ENCODE measurements at regions not wholly inside any gene's neighbourhood (a gene's known extent, or its start where the extent isn't known, plus 50 kb on each side); places are given as distances from the start of the nearest gene placed in this dataset.

DNA sequence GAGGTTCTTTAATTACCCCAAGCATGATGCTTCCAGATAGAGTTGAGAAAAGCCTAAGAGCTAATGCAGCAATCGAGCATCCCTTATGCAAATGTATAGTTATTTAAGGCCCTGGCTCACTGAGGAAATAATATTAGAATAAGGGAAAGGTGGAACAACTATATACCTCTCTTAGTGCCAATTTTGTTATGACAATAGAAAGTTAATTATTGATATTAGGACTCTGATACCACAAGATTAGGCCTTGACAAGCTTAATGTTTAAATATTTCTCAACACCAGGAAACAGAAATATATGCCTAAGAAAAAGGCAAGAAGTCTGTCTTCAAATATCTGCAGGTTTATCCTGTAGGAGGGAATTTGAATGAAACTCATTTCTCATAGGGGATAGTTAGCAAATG, 371.0 kb downstream of the PRELID2 start:
- in situ Hi-C loops (cut with HindIII; ENCODE audit: low pct_unique_long_range_greater_than_20kb, low sequenced_read_pairs) (no loop called here), intact Hi-C loops (cut with micrococcal nuclease; ENCODE audit: unreplicated experiment) (no loop called here)
- Histone ChIP-seq H3K27me3 (ENCODE audit: control insufficient read depth, insufficient read depth, low read length) (no peaks in the 10 kb centered on the region), H3K36me3 (ENCODE audit: control insufficient read depth, insufficient read depth, low read length) (no peaks in the 10 kb centered on the region), H3K9me3 (ENCODE audit: control insufficient read depth, insufficient read depth, low read depth, low read length) (no peaks in the 10 kb centered on the region), H3K4me3 (ENCODE audit: low read depth in 2 of 2, low read length in 2 of 2) (no peak overlapping the region), H3K27ac (ENCODE audit: low read length) (no peak overlapping the region), H3K4me1 (ENCODE audit: control insufficient read depth, insufficient read depth, low read length) (no peaks in the 10 kb centered on the region)
- DNase-seq (ENCODE audit: low read depth, low spot score) (no peak), ATAC-seq (no peak)
- ChIA-PET CTCF (no interaction called here), POLR2A (no interaction called here)
- no peak for TF ChIP-seq TCF7L2 (IDR thresholded peaks at IDR 0.05; ENCODE audit: low read depth, low read length)
- TF ChIP-seq, protein P1, sequence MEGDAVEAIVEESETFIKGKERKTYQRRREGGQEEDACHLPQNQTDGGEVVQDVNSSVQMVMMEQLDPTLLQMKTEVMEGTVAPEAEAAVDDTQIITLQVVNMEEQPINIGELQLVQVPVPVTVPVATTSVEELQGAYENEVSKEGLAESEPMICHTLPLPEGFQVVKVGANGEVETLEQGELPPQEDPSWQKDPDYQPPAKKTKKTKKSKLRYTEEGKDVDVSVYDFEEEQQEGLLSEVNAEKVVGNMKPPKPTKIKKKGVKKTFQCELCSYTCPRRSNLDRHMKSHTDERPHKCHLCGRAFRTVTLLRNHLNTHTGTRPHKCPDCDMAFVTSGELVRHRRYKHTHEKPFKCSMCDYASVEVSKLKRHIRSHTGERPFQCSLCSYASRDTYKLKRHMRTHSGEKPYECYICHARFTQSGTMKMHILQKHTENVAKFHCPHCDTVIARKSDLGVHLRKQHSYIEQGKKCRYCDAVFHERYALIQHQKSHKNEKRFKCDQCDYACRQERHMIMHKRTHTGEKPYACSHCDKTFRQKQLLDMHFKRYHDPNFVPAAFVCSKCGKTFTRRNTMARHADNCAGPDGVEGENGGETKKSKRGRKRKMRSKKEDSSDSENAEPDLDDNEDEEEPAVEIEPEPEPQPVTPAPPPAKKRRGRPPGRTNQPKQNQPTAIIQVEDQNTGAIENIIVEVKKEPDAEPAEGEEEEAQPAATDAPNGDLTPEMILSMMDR (IDR thresholded peaks at IDR 0.05), result no peak
- TF ChIP-seq POLR2AphosphoS5 (IDR thresholded peaks at IDR 0.05; ENCODE audit: low read depth, low read length), result no peak
- no TSS peak for BruUV-seq (replicated peaks)

DNA sequence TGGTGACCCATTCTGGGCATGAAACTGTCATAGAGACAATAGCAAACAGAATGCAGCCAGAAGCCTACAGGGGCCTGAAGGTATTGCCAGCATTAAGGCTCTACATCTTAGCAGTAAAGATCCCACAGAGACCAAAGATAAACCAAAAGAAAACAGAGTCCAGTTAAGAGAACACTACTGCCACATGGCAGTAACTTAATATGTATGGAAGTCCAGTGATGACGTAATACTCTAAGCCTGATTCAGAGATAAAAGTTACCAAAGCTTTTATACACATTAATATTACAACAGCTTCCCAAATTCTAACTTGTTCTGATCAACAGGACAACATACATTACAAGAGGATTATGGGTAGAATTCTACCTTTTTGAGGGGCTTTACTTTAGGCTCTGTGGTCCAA, 371.5 kb downstream of the PRELID2 start:
- H3K36me3 ChIP-seq (ENCODE audit: control insufficient read depth, insufficient read depth, low read length), result no peaks in the 10 kb centered on the region
- H3K27me3 ChIP-seq (ENCODE audit: control insufficient read depth, insufficient read depth, low read length), result no peaks in the 10 kb centered on the region
- no peaks in the 10 kb centered on the region for H3K4me1 ChIP-seq (ENCODE audit: control insufficient read depth, insufficient read depth, low read length)
- CTCF ChIA-PET, result no interaction called here
- BruUV-seq (replicated peaks), result no TSS peak
- POLR2A ChIA-PET, result no interaction called here
- H3K4me3 ChIP-seq (ENCODE audit: low read depth in 2 of 2, low read length in 2 of 2), result no peak overlapping the region
- no peak for TF ChIP-seq TCF7L2 (IDR thresholded peaks at IDR 0.05; ENCODE audit: low read depth, low read length)
- TF ChIP-seq, protein P1 (IDR thresholded peaks at IDR 0.05), result no peak
- no peak for TF ChIP-seq SIN3A (IDR thresholded peaks at IDR 0.05; ENCODE audit: borderline replicate concordance, insufficient read depth, low read depth, low read length)
- no peak for TF ChIP-seq POLR2AphosphoS5 (IDR thresholded peaks at IDR 0.05; ENCODE audit: low read depth, low read length)
- TF ChIP-seq, protein P2, sequence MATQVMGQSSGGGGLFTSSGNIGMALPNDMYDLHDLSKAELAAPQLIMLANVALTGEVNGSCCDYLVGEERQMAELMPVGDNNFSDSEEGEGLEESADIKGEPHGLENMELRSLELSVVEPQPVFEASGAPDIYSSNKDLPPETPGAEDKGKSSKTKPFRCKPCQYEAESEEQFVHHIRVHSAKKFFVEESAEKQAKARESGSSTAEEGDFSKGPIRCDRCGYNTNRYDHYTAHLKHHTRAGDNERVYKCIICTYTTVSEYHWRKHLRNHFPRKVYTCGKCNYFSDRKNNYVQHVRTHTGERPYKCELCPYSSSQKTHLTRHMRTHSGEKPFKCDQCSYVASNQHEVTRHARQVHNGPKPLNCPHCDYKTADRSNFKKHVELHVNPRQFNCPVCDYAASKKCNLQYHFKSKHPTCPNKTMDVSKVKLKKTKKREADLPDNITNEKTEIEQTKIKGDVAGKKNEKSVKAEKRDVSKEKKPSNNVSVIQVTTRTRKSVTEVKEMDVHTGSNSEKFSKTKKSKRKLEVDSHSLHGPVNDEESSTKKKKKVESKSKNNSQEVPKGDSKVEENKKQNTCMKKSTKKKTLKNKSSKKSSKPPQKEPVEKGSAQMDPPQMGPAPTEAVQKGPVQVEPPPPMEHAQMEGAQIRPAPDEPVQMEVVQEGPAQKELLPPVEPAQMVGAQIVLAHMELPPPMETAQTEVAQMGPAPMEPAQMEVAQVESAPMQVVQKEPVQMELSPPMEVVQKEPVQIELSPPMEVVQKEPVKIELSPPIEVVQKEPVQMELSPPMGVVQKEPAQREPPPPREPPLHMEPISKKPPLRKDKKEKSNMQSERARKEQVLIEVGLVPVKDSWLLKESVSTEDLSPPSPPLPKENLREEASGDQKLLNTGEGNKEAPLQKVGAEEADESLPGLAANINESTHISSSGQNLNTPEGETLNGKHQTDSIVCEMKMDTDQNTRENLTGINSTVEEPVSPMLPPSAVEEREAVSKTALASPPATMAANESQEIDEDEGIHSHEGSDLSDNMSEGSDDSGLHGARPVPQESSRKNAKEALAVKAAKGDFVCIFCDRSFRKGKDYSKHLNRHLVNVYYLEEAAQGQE (IDR thresholded peaks at IDR 0.05; ENCODE audit: insufficient read depth in 1 of 2, low read depth in 2 of 2, low read length in 1 of 2), result no peak
- H3K27ac ChIP-seq (ENCODE audit: low read length), result no peak overlapping the region
- ATAC-seq, result no peak
- H3K9me3 ChIP-seq (ENCODE audit: control insufficient read depth, insufficient read depth, low read depth, low read length), result no peaks in the 10 kb centered on the region
- DNase-seq (ENCODE audit: low read depth, low spot score), result no peak
- intact Hi-C loops (cut with micrococcal nuclease; ENCODE audit: unreplicated experiment), result no loop called here
- in situ Hi-C loops (cut with HindIII; ENCODE audit: low pct_unique_long_range_greater_than_20kb, low sequenced_read_pairs), result no loop called here
